ENCODE measurements at regions not wholly inside any gene's neighbourhood (a gene's known extent, or its start where the extent isn't known, plus 50 kb on each side); places are given as distances from the start of the nearest gene placed in this dataset.

- BruUV-seq (replicated peaks): no TSS peak
- H3K4me1 ChIP-seq (ENCODE audit: insufficient read depth, low read length): no peaks in the 10 kb centered on the region
- no peak for ATAC-seq
- no peak overlapping the region for H3K27ac ChIP-seq (ENCODE audit: low read length)
- no peaks in the 10 kb centered on the region for H3K36me3 ChIP-seq (ENCODE audit: low read depth, low read length)
- H4K20me1 ChIP-seq (ENCODE audit: low read length): no peaks in the 10 kb centered on the region
- no peak overlapping the region for H3K4me3 ChIP-seq (ENCODE audit: low read length)
- H3K9me2 ChIP-seq (replicated peaks; ENCODE audit: low read length): no peaks in the 10 kb centered on the region
- ChIA-PET CTCF (no interaction called here), POLR2A (ENCODE audit: unreplicated experiment) (interaction anchor here (0.6 kb wide), 1 partner anchor 28 kb away, joined by 5 read pairs; no protein-coding TSS in a partner anchor)
- no peak overlapping the region for H3K4me2 ChIP-seq (ENCODE audit: low read length)
- no peak for DNase-seq
- H3K9ac ChIP-seq (ENCODE audit: low read length): no peak overlapping the region
- no peaks in the 10 kb centered on the region for H3K27me3 ChIP-seq (ENCODE audit: low read length)
- H3K9me3 ChIP-seq (ENCODE audit: low read length): no peaks in the 10 kb centered on the region
- TF ChIP-seq EZH2 (IDR thresholded peaks at IDR 0.05; ENCODE audit: low read length, unreplicated experiment) (no peak), CTCF (conservative IDR thresholded peaks at IDR 0.05; ENCODE audit: low read depth, low read length) (no peak), EZH2phosphoT487 (IDR thresholded peaks at IDR 0.05; ENCODE audit: borderline replicate concordance, low read length) (no peak)
- intact Hi-C loops (cut with micrococcal nuclease): no loop called here
- H2AFZ ChIP-seq (ENCODE audit: low read length): no peak overlapping the region
- H3K79me2 ChIP-seq (ENCODE audit: low read length): no peaks in the 10 kb centered on the region
- no peaks in the 10 kb centered on the region for H3F3A ChIP-seq (ENCODE audit: low read length, unreplicated experiment)
Observed at GRCh38 chr4:65066106-65066505, 604.2 kb downstream of the EPHA5 start.

GRCh38 chr4:65063601-65064000, 606.7 kb downstream of the EPHA5 start:
- Histone ChIP-seq H3K4me3 (ENCODE audit: low read length) (no peak overlapping the region), H3K9me3 (ENCODE audit: low read length) (no peaks in the 10 kb centered on the region), H3K27ac (ENCODE audit: low read length) (no peak overlapping the region), H3K36me3 (ENCODE audit: low read depth, low read length) (no peaks in the 10 kb centered on the region), H3K79me2 (ENCODE audit: low read length) (no peaks in the 10 kb centered on the region), H2AFZ (ENCODE audit: low read length) (no peak overlapping the region), H3K4me1 (ENCODE audit: insufficient read depth, low read length) (no peaks in the 10 kb centered on the region), H3K4me2 (ENCODE audit: low read length) (no peak overlapping the region), H4K20me1 (ENCODE audit: low read length) (no peaks in the 10 kb centered on the region), H3K9me2 (replicated peaks; ENCODE audit: low read length) (no peaks in the 10 kb centered on the region), H3K27me3 (ENCODE audit: low read length) (no peaks in the 10 kb centered on the region), H3K9ac (ENCODE audit: low read length) (no peak overlapping the region), H3F3A (ENCODE audit: low read length, unreplicated experiment) (no peaks in the 10 kb centered on the region)
- DNase-seq (no peak), ATAC-seq (no peak)
- TF ChIP-seq CTCF (conservative IDR thresholded peaks at IDR 0.05; ENCODE audit: low read depth, low read length): no peak
- no peak for TF ChIP-seq EZH2 (IDR thresholded peaks at IDR 0.05; ENCODE audit: low read length, unreplicated experiment)
- TF ChIP-seq EZH2phosphoT487 (IDR thresholded peaks at IDR 0.05; ENCODE audit: borderline replicate concordance, low read length): no peak
- CTCF ChIA-PET: no interaction called here
- intact Hi-C loops (cut with micrococcal nuclease): no loop called here
- BruUV-seq (replicated peaks): no TSS peak
- POLR2A ChIA-PET (ENCODE audit: unreplicated experiment): interaction anchor here (0.6 kb wide), 1 partner anchor 255 kb away, joined by 4 read pairs; no protein-coding TSS in a partner anchor

- Histone ChIP-seq H3K9me2 (replicated peaks; ENCODE audit: low read length) (no peaks in the 10 kb centered on the region), H2AFZ (ENCODE audit: low read length) (no peak overlapping the region), H3K4me2 (ENCODE audit: low read length) (no peak overlapping the region), H3K4me1 (ENCODE audit: insufficient read depth, low read length) (peaks cover 15% of the 10 kb centered on the region), H3K79me2 (ENCODE audit: low read length) (no peaks in the 10 kb centered on the region), H4K20me1 (ENCODE audit: low read length) (no peaks in the 10 kb centered on the region), H3K9ac (ENCODE audit: low read length) (no peak overlapping the region), H3K36me3 (ENCODE audit: low read depth, low read length) (no peaks in the 10 kb centered on the region), H3F3A (ENCODE audit: low read length, unreplicated experiment) (no peaks in the 10 kb centered on the region), H3K27ac (ENCODE audit: low read length) (no peak overlapping the region), H3K4me3 (ENCODE audit: low read length) (no peak overlapping the region), H3K27me3 (ENCODE audit: low read length) (no peaks in the 10 kb centered on the region), H3K9me3 (ENCODE audit: low read length) (no peaks in the 10 kb centered on the region)
- ChIA-PET CTCF (no interaction called here), POLR2A (ENCODE audit: unreplicated experiment) (no interaction called here)
- TF ChIP-seq CTCF (conservative IDR thresholded peaks at IDR 0.05; ENCODE audit: low read depth, low read length) (no peak), EZH2 (IDR thresholded peaks at IDR 0.05; ENCODE audit: low read length, unreplicated experiment) (no peak), EZH2phosphoT487 (IDR thresholded peaks at IDR 0.05; ENCODE audit: borderline replicate concordance, low read length) (no peak)
- DNase-seq (no peak), ATAC-seq (no peak)
- no TSS peak for BruUV-seq (replicated peaks)
- intact Hi-C loops (cut with micrococcal nuclease): no loop called here
Observed at GRCh38 chr4:65050786-65051185, 619.5 kb downstream of the EPHA5 start.
